ENCODE measurements at regions not wholly inside any gene's neighbourhood (a gene's known extent, or its start where the extent isn't known, plus 50 kb on each side); places are given as distances from the start of the nearest gene placed in this dataset.
"Not testable (repeated sequence)": the region's sequence is repeated elsewhere in the genome, so short reads cannot be mapped to it uniquely, and the experiment has no call there.

DNA sequence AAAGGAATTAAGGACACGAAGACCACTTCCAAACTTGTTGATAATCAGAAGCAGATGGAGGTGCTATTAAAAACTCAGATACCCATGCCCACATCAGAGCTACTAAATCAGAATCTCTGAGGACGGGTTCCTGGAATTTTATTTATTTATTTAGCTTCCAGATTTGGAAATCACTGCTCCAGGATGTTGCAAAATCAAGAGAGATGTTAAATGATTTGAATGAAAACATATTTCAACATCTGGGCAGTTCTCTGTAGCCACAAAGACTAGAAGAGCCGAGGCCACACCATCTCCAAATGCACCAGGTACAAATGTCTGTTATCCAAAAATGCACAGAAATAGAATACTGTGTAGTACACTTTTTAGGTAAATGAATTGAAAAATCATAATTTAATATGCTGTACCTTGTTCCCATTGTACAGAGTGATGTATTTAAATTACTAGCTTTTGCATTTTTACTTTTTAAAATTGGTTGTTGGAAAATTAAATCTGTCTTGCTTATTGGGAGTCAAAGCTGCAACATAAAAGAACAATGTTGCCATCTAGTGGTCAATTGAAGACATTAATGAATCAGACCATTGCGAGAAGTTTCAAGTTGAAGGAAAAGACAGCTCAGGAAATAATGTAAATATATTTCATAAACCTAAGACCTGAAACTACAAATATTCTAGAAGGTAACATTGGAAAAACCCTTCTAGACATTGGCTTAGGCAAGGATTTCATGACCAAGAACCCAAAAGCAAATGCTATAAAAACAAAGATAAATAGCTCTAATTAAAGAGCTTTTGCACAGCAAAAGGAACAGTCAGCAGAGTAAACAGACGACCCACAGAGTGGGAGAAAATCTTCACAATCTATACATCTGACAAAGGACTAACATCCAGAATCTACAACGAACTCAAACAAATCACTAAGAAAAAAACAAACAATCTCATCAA, 151.3 kb upstream of the TTC29 start:
- peak; percentile 81 for DNase-seq (ENCODE audit: low read depth, low spot score)
- H3K36me3 ChIP-seq (ENCODE audit: insufficient read depth, low read length) = no peaks in the 10 kb centered on the region
- TF ChIP-seq POLR2AphosphoS5 (IDR thresholded peaks at IDR 0.05; ENCODE audit: borderline replicate concordance, low read depth, low read length) = no peak
- no peak for TF ChIP-seq FOXP2 (optimal IDR thresholded peaks at IDR 0.05; ENCODE audit: control extremely low read depth, extremely low read length, insufficient read depth)
- no peak for TF ChIP-seq EZH2 (IDR thresholded peaks at IDR 0.05)
- peak overlapping the region; percentile 69 for H3K4me3 ChIP-seq
- no peaks in the 10 kb centered on the region for H3K9me3 ChIP-seq (ENCODE audit: low read depth, low read length)
- H3K9ac ChIP-seq (ENCODE audit: insufficient read length) = peak overlapping the region; percentile 49
- peak overlapping the region; percentile 91 for H3K27ac ChIP-seq

DNA sequence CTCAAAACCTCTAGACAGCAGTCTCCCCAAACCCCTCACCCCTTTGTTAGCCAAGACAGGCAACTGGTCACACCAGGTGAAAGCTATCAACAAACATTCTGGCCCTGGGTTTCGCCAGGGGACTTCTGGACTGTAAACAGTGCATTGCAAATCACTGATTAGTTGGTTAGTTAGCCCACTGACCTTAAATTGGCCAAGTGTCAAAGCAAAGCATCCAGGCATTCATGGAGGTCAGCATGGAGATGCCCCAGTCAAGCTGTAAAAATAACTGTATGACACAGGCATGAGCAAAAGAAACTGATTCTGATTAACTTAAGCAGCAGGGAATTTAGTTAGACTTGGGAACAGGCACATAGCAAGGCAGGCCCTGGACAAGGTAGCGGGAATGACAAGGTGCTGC, 156.0 kb upstream of the TTC29 start:
- TF ChIP-seq EZH2 (IDR thresholded peaks at IDR 0.05) = no peak
- no peak for TF ChIP-seq FOXP2 (optimal IDR thresholded peaks at IDR 0.05; ENCODE audit: control extremely low read depth, extremely low read length, insufficient read depth)
- no peak for TF ChIP-seq POLR2AphosphoS5 (IDR thresholded peaks at IDR 0.05; ENCODE audit: borderline replicate concordance, low read depth, low read length)
- no peaks in the 10 kb centered on the region for H3K36me3 ChIP-seq (ENCODE audit: insufficient read depth, low read length)

DNA sequence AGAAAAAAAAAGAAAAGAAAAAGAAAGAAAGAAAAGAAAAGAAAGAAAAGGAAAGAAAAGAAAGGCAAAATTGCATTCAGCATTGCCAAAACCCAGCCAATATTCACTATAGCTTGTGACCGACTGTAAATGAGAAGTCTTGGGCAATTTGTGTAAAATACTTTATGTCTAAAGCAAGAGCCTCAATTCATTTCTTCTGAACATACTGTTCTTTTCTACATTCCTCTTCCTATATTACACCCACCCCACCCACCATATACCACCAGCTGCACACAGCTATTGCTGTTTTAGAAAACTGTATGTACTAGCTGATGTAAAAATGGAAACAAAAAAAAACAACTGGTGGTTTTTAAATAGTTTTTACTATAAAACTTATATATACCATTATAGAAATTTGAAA, 156.9 kb upstream of the TTC29 start:
- H3K27ac ChIP-seq = peak overlapping the region; percentile 92; the same call in 1 of the 2 replicates
- H3K9ac ChIP-seq (ENCODE audit: insufficient read length) = no peak overlapping the region
- TF ChIP-seq POLR2AphosphoS5 (IDR thresholded peaks at IDR 0.05; ENCODE audit: borderline replicate concordance, low read depth, low read length) (no peak), FOXP2 (optimal IDR thresholded peaks at IDR 0.05; ENCODE audit: control extremely low read depth, extremely low read length, insufficient read depth) (no peak), EZH2 (IDR thresholded peaks at IDR 0.05) (no peak)
- DNase-seq (ENCODE audit: low read depth, low spot score) = no peak
- no peaks in the 10 kb centered on the region for H3K36me3 ChIP-seq (ENCODE audit: insufficient read depth, low read length)
- no peak overlapping the region for H3K4me3 ChIP-seq
- H3K9me3 ChIP-seq (ENCODE audit: low read depth, low read length) = no peaks in the 10 kb centered on the region

More for the DNA sequence above, 156.0 kb upstream of the TTC29 start:
- Histone ChIP-seq H3K27ac (no peak overlapping the region), H3K9ac (ENCODE audit: insufficient read length) (no peak overlapping the region), H3K9me3 (ENCODE audit: low read depth, low read length) (no peaks in the 10 kb centered on the region), H3K4me3 (no peak overlapping the region)
- DNase-seq (ENCODE audit: low read depth, low spot score) = no peak

DNA sequence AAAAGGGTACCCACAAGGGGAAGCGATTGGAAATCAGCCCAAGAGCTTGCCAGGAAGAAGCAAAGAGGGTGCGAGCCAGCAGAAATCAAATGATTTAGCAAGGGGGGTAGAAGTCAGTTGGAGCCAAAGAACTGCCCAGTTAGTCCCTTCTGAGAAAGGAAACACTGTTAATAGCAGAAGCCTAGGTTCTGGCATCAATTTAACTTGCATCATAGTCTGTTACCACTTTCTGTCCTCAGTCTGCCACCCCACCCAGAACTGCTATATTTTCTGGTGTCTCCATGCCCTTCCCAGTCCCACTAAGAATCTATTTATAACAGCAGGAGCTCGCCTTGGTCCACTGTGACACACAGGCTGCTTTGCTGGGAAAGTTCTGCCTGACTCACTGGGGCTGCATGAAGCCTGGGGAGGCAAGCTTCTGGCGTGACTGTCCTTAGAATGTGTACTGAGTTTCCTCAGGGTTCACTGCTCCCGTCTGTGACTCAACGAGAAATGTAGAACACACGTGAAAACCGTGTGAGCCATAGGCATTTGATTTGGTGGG, 157.8 kb upstream of the TTC29 start:
- no peaks in the 10 kb centered on the region for H3K9me3 ChIP-seq (ENCODE audit: low read depth, low read length)
- H3K4me3 ChIP-seq = peak overlapping the region; percentile 53
- peak overlapping the region; percentile 47 for H3K9ac ChIP-seq (ENCODE audit: insufficient read length)
- DNase-seq (ENCODE audit: low read depth, low spot score) = no peak
- H3K27ac ChIP-seq = peak overlapping the region; percentile 92
- H3K36me3 ChIP-seq (ENCODE audit: insufficient read depth, low read length) = no peaks in the 10 kb centered on the region
- no peak for TF ChIP-seq FOXP2 (optimal IDR thresholded peaks at IDR 0.05; ENCODE audit: control extremely low read depth, extremely low read length, insufficient read depth)
- TF ChIP-seq EZH2 (IDR thresholded peaks at IDR 0.05) = no peak
- TF ChIP-seq POLR2AphosphoS5 (IDR thresholded peaks at IDR 0.05; ENCODE audit: borderline replicate concordance, low read depth, low read length) = no peak

DNA sequence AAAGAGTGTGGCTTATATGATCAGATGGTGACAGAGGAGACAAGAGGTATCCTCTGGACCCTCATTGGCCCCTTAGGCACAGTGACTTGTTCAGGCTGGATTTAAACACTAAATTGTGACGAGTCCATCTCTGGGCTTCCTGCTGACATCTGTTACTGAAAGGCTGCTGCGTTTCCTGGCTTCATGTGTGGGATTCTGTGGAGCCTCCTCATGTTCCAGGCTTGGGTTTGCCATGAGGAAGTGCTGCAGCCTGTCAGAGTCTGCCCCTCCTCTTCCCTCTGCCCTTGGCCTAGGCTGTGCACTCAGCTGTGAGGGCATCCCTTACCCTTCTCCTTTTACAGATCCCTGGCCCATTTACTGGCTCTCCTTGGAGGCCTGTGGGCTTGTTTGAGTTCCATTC, 159.1 kb upstream of the TTC29 start:
- TF ChIP-seq FOXP2 (optimal IDR thresholded peaks at IDR 0.05; ENCODE audit: control extremely low read depth, extremely low read length, insufficient read depth) = no peak
- no peak for TF ChIP-seq EZH2 (IDR thresholded peaks at IDR 0.05)
- TF ChIP-seq POLR2AphosphoS5 (IDR thresholded peaks at IDR 0.05; ENCODE audit: borderline replicate concordance, low read depth, low read length) = no peak
- Histone ChIP-seq H3K9me3 (ENCODE audit: low read depth, low read length) (no peaks in the 10 kb centered on the region), H3K36me3 (ENCODE audit: insufficient read depth, low read length) (no peaks in the 10 kb centered on the region), H3K4me3 (no peak overlapping the region), H3K9ac (ENCODE audit: insufficient read length) (no peak overlapping the region), H3K27ac (no peak overlapping the region)
- DNase-seq (ENCODE audit: low read depth, low spot score) = no peak

DNA sequence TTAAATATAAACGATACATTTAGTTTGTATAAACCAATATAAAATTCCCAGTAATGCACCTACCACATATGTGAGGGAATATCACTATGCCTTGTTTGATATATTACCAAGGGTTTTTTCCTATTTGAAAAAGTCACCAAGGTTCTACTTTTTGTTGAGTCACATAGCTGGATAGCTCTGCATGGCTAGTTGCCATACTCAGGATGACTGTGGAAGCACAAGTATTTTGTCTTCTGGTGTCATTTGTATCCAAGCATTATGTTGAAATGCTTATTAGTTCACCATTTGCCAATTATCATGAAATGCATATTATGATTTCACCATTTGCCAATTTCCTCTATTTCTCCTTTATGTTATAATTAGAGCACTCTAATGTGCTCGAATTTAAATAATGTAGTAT, 162.7 kb upstream of the TTC29 start:
- Histone ChIP-seq H3K36me3 (ENCODE audit: insufficient read depth, low read length) (no peaks in the 10 kb centered on the region), H3K27ac (no peak overlapping the region), H3K9ac (ENCODE audit: insufficient read length) (no peak overlapping the region), H3K4me3 (no peak overlapping the region), H3K9me3 (ENCODE audit: low read depth, low read length) (no peaks in the 10 kb centered on the region)
- TF ChIP-seq EZH2 (IDR thresholded peaks at IDR 0.05) (no peak), FOXP2 (optimal IDR thresholded peaks at IDR 0.05; ENCODE audit: control extremely low read depth, extremely low read length, insufficient read depth) (no peak), POLR2AphosphoS5 (IDR thresholded peaks at IDR 0.05; ENCODE audit: borderline replicate concordance, low read depth, low read length) (no peak)
- DNase-seq (ENCODE audit: low read depth, low spot score) = no peak

DNA sequence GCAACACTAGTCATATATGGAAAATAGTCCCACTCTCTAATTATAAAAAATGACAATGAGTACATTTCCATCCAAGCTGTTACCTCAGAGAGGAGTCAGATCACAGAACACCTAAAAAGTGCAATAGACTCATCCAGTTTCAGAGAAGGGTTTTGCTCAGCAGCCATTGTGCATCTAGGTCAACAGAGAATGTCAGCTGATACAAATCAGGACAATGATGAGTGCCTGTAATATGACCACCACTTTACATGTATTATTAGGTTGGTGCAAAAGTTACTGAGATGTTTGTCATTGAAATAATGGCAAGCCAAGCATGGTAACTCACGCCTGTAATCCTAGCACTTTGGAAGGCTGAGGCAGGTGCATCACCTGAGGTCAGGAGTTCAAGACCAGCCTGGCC, 164.1 kb upstream of the TTC29 start:
- H3K36me3 ChIP-seq (ENCODE audit: insufficient read depth, low read length) = no peaks in the 10 kb centered on the region
- H3K27ac ChIP-seq = 0 out of 2 replicates have a peak overlapping the region, but pooled peaks have one; percentile 26
- H3K4me3 ChIP-seq = no peak overlapping the region
- TF ChIP-seq FOXP2 (optimal IDR thresholded peaks at IDR 0.05; ENCODE audit: control extremely low read depth, extremely low read length, insufficient read depth) (no peak), EZH2 (IDR thresholded peaks at IDR 0.05) (no peak), POLR2AphosphoS5 (IDR thresholded peaks at IDR 0.05; ENCODE audit: borderline replicate concordance, low read depth, low read length) (no peak)
- no peaks in the 10 kb centered on the region for H3K9me3 ChIP-seq (ENCODE audit: low read depth, low read length)
- DNase-seq (ENCODE audit: low read depth, low spot score) = no peak
- H3K9ac ChIP-seq (ENCODE audit: insufficient read length) = no peak overlapping the region

DNA sequence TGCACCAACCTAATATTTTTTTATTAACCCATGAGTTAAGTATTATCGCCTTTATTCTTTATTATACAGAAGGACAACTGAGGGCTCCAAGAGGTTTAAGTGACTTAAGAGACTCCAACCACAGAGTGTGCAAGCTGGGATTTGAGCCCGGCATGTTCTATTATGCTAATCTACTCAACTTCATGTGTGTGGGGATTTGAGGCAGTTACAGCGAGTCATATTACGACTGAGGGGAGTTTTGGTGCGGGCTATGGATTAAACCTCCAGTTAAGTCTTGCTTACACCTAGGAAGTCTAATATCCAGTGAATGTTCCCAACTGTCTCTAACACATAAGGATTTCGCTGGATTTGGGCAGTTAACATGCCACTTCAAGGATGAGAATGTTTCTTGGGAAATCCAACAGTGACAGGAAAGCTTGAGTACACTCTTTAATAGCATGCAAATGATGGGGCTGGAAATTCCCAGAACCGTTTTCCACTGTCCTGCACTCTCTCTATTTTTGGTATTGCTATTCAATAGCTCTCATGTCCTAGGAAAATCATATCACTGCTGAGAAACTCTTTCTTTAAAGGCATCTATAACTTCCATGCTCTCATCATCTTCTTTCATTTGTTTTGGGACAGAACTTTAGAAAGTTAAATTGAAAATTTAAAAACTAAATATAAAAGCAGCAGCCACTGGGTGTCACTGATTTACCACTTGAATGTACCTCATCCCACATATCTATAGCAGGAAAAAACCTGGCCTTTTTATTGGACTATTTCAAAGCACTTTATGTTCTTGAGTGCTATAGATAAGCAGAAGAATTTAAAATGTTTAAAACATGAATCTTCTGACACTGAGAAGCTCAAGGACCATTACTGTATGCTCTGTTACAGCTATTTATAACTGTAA, 165.1 kb upstream of the TTC29 start:
- Histone ChIP-seq H3K9ac (ENCODE audit: insufficient read length) (no peak overlapping the region), H3K9me3 (ENCODE audit: low read depth, low read length) (no peaks in the 10 kb centered on the region), H3K27ac (peak overlapping the region; percentile 54), H3K4me3 (no peak overlapping the region), H3K36me3 (ENCODE audit: insufficient read depth, low read length) (no peaks in the 10 kb centered on the region)
- TF ChIP-seq EZH2 (IDR thresholded peaks at IDR 0.05) (no peak), POLR2AphosphoS5 (IDR thresholded peaks at IDR 0.05; ENCODE audit: borderline replicate concordance, low read depth, low read length) (no peak), FOXP2 (optimal IDR thresholded peaks at IDR 0.05; ENCODE audit: control extremely low read depth, extremely low read length, insufficient read depth) (no peak)
- peak; percentile 58 for DNase-seq (ENCODE audit: low read depth, low spot score)

DNA sequence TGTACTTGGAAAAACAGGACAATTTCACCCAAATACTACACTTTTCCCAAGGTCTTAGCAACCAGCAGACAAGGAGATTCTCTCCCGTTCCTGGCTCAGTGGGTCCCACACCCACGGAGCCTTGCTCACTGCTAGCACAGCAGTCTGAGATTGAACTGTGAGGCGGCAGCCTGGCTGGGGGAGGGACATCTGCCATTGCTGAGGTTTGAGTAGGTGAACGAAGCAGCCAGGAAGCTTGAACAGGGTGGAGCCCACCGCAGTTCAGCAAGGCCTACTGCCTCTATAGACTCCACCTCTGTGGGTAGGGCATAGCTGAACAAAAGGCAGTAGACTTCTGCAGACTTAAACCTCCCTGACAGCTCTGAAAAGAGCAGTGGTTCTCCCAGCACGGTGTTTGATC, 166.5 kb upstream of the TTC29 start:
- H3K4me3 ChIP-seq; H3K36me3 ChIP-seq (ENCODE audit: insufficient read depth, low read length); H3K9ac ChIP-seq (ENCODE audit: insufficient read length); H3K9me3 ChIP-seq (ENCODE audit: low read depth, low read length); H3K27ac ChIP-seq; DNase-seq (ENCODE audit: low read depth, low spot score): not testable (repeated sequence)
